HEK293T (cell line): ENCODE measurements at regions not wholly inside any gene's neighbourhood (a gene's known extent, or its start where the extent isn't known, plus 50 kb on each side); places are given as distances from the start of the nearest gene placed in this dataset.

Experiments
- CTCF ChIA-PET: fragments of 350-600 bp; formaldehyde crosslinking; extraction: SDS; loops from one replicate; lab custom pipeline; 2021; ENCODE audit warnings: antibody characterized with exemption, inconsistent platforms; lab: Yijun Ruan, JAX
- POLR2A ChIA-PET: fragments of 350-600 bp; formaldehyde crosslinking; extraction: SDS; loops from one replicate; lab custom pipeline; 2020; ENCODE audit warnings: antibody characterized with exemption, inconsistent platforms; lab: Yijun Ruan, JAX
- DNase-seq: peaks from one replicate; pipeline ENCODE4 v3.0.0; 2012; ENCODE audit warnings: mixed read lengths; ENCODE audit errors: extremely low spot score
- ARNT ChIP-seq: fragments of 450-650 bp; IDR thresholded peaks from 2 replicates; pipeline ENCODE4 v1.6.1; 2017; ENCODE audit warnings: mild to moderate bottlenecking
- BHLHE40 ChIP-seq: fragments of 450-650 bp; IDR thresholded peaks from 2 replicates; pipeline ENCODE4 v1.6.1; 2016; ENCODE audit warnings: mild to moderate bottlenecking, moderate library complexity, borderline replicate concordance
- CTBP1 ChIP-seq: fragments of 450-650 bp; IDR thresholded peaks from 2 replicates; pipeline ENCODE4 v1.6.1; 2016; ENCODE audit warnings: borderline replicate concordance
- ELF4 ChIP-seq: fragments of 450-650 bp; IDR thresholded peaks from 2 replicates; pipeline ENCODE4 v1.6.1; 2017; ENCODE audit warnings: antibody characterized with exemption
- FOXA1 ChIP-seq: fragments of 450-650 bp; IDR thresholded peaks from 2 replicates; pipeline ENCODE4 v1.6.1; 2016; ENCODE audit warnings: mild to moderate bottlenecking
- FOXK2 ChIP-seq: fragments of 450-650 bp; IDR thresholded peaks from 2 replicates; pipeline ENCODE4 v1.6.1; 2016; ENCODE audit warnings: mild to moderate bottlenecking
- FOXM1 ChIP-seq: fragments of 450-650 bp; IDR thresholded peaks from 2 replicates; pipeline ENCODE4 v1.6.1; 2017; ENCODE audit warnings: mild to moderate bottlenecking, borderline replicate concordance
- HDGF ChIP-seq: fragments of 450-650 bp; IDR thresholded peaks from 2 replicates; pipeline ENCODE4 v1.6.1; 2017; ENCODE audit warnings: antibody characterized with exemption, borderline replicate concordance
- L3MBTL2 ChIP-seq: fragments of 450-650 bp; conservative IDR thresholded peaks from 2 replicates; pipeline ENCODE4 v1.6.1; 2016; ENCODE audit warnings: mild to moderate bottlenecking
- LEF1 ChIP-seq: fragments of 450-650 bp; IDR thresholded peaks from 2 replicates; pipeline ENCODE4 v1.6.1; 2017; ENCODE audit warnings: mild to moderate bottlenecking, borderline replicate concordance
- NFRKB ChIP-seq: fragments of 450-650 bp; IDR thresholded peaks from 2 replicates; pipeline ENCODE4 v1.6.1; 2016; ENCODE audit warnings: mild to moderate bottlenecking, moderate library complexity
- PKNOX1 ChIP-seq: fragments of 450-650 bp; IDR thresholded peaks from 2 replicates; pipeline ENCODE4 v1.6.1; 2016
- SP1 ChIP-seq: fragments of 450-650 bp; IDR thresholded peaks from 2 replicates; pipeline ENCODE4 v1.6.1; 2017
- SUZ12 ChIP-seq: fragments of 450-650 bp; IDR thresholded peaks from 2 replicates; pipeline ENCODE4 v1.6.1; 2016; ENCODE audit warnings: mild to moderate bottlenecking
- TARDBP ChIP-seq: fragments of 450-650 bp; IDR thresholded peaks from 2 replicates; pipeline ENCODE4 v1.6.1; 2016
- ZNF384 ChIP-seq: fragments of 450-650 bp; IDR thresholded peaks from 2 replicates; pipeline ENCODE4 v1.6.1; 2016

DNA sequence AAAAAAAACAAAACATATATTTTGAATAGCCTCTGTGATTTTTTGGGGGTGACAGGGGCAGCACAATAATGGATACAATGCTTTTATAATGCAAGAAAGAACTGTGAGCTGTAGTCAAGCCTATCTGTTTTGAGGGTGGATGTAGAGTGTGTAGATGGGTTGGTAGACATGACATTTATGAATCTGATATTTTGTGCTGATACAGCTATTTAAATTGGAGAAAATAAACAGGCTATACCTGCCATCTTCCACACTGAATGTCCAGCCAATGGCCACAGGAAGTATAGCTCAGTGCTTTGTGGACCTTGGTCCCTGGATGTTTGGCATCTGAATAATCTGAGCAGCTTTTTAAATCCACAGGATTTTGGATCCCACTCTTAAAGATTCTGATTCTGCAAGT, 175.0 kb downstream of the NEDD1 start:
- ChIA-PET CTCF (interaction anchor here (0.6 kb wide), 1 partner anchor 124 kb away, joined by 3 read pairs; no protein-coding TSS in a partner anchor), POLR2A (no interaction called here)
- DNase-seq, result no peak

GRCh38 chr12:97093187-97093683, 186.2 kb downstream of the NEDD1 start:
- ChIA-PET CTCF (no interaction called here), POLR2A (no interaction called here)
- TF ChIP-seq ELF4 (no peak), CTBP1 (no peak), FOXK2 (no peak), ARNT (no peak), NFRKB (no peak), L3MBTL2 (no peak), FOXA1 (no peak), TARDBP (no peak), LEF1 (no peak), HDGF (no peak), ZNF384 (no peak), FOXM1 (no peak), SUZ12 (no peak)
- DNase-seq, result no peak

More for the DNA sequence above, 175.0 kb downstream of the NEDD1 start:
- TF ChIP-seq ELF4, result no peak
- no peak for TF ChIP-seq ZNF384
- no peak for TF ChIP-seq SUZ12
- TF ChIP-seq TARDBP, result no peak
- no peak for TF ChIP-seq L3MBTL2
- TF ChIP-seq FOXK2, result no peak
- no peak for TF ChIP-seq LEF1
- TF ChIP-seq ARNT, result no peak
- no peak for TF ChIP-seq FOXA1
- TF ChIP-seq SP1, result no peak
- no peak for TF ChIP-seq FOXM1
- no peak for TF ChIP-seq BHLHE40
- TF ChIP-seq PKNOX1, result no peak
- TF ChIP-seq CTBP1, result no peak
- TF ChIP-seq NFRKB, result no peak
- TF ChIP-seq HDGF, result no peak

GRCh38 chr12:97097734-97098133, 190.7 kb downstream of the NEDD1 start:
- TF ChIP-seq FOXM1 (no peak), PKNOX1 (no peak), FOXK2 (no peak), ARNT (no peak), L3MBTL2 (no peak), ELF4 (no peak)
- ChIA-PET CTCF (no interaction called here), POLR2A (no interaction called here)
- DNase-seq, result no peak

GRCh38 chr12:97109441-97109840, 202.4 kb downstream of the NEDD1 start:
- POLR2A ChIA-PET, result no interaction called here
- TF ChIP-seq ARNT (no peak), ELF4 (no peak), L3MBTL2 (no peak), SP1 (no peak), LEF1 (no peak), FOXM1 (no peak), PKNOX1 (no peak), NFRKB (no peak), TARDBP (no peak), FOXA1 (no peak), SUZ12 (no peak), BHLHE40 (no peak), FOXK2 (no peak), HDGF (no peak), ZNF384 (no peak), CTBP1 (no peak)

GRCh38 chr12:97112136-97112535, 205.1 kb downstream of the NEDD1 start:
- TF ChIP-seq ELF4 (no peak), CTBP1 (no peak), L3MBTL2 (no peak), ARNT (no peak), PKNOX1 (no peak), BHLHE40 (no peak), TARDBP (no peak), LEF1 (no peak), SP1 (no peak), ZNF384 (no peak), FOXK2 (no peak), FOXA1 (no peak), SUZ12 (no peak), HDGF (no peak), NFRKB (no peak), FOXM1 (no peak)
- CTCF ChIA-PET, result no interaction called here
- POLR2A ChIA-PET, result no interaction called here
- no peak for DNase-seq

More at GRCh38 chr12:97109441-97109840, 202.4 kb downstream of the NEDD1 start:
- CTCF ChIA-PET, result no interaction called here
- no peak for DNase-seq
